AG04450 (cell line): ENCODE measurements at regions not wholly inside any gene's neighbourhood (a gene's known extent, or its start where the extent isn't known, plus 50 kb on each side); places are given as distances from the start of the nearest gene placed in this dataset.

ENCODE experiments used
- CTCF ChIA-PET: fragments of 300-600, 350-600 bp; formaldehyde crosslinking; extraction: SDS; loops from one replicate; lab custom pipeline; 2022; ENCODE audit warnings: antibody characterized with exemption, inconsistent platforms; lab: Charles Lee
- POLR2A ChIA-PET: fragments of 350-600 bp; formaldehyde crosslinking; extraction: SDS; loops from one replicate; lab custom pipeline; 2021; ENCODE audit warnings: antibody characterized with exemption, inconsistent platforms; lab: Yijun Ruan, JAX
- DNase-seq: peaks from one replicate; pipeline ENCODE4 v3.0.0-alpha.2; 2011; ENCODE audit warnings: low read depth, low spot score
- H3K27ac ChIP-seq: one replicate; pipeline ENCODE4 v1.5.1; 2012; ENCODE audit warnings: low read depth, low read length, control low read depth
- H3K27me3 ChIP-seq: one replicate; pipeline ENCODE4 v1.6.0; 2012; ENCODE audit warnings: low read length; ENCODE audit not compliant: control insufficient read depth, insufficient read depth
- H3K4me3 ChIP-seq: 2 replicates; pipeline ENCODE4 v1.5.1; 2011; ENCODE audit warnings: mild to moderate bottlenecking, low read depth, low read length, control low read depth
- H3K9me3 ChIP-seq: 2 replicates; pipeline ENCODE4 v1.5.1; 2012; ENCODE audit warnings: low read length; ENCODE audit not compliant: control insufficient read depth, insufficient read depth
- CTCF ChIP-seq: IDR thresholded peaks from 2 replicates; pipeline ENCODE4 v1.5.1; 2011; ENCODE audit warnings: low read depth, low read length, control low read depth, inconsistent platforms

DNA sequence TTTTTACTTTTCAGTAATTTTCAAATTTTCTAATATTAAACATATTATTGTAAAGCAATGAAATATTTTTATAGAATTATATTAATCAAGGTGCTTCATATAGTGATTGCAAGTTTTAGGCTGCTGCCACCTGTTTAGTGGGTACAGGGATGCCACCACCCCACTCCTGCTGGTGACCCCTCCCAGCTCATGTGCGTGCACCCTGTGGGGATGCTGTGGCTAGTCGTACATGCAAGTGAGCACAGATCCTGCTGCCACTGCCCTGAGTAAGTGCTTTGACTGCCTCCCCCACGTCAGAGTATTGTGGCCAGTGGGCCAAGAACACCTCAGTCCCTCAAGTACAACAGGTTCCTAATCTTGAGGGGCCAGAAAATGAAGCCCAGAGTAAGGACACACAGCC is 320.1 kb upstream of the DDI1 start:
- no peak for DNase-seq
- no peak overlapping the region for H3K27ac ChIP-seq
- TF ChIP-seq CTCF = no peak
- CTCF ChIA-PET = no interaction called here
- no peaks in the 10 kb centered on the region; the same call in 1 of the 2 replicates for H3K9me3 ChIP-seq
- no peak overlapping the region for H3K4me3 ChIP-seq
- H3K27me3 ChIP-seq = no peaks in the 10 kb centered on the region
- POLR2A ChIA-PET = no interaction called here

DNA sequence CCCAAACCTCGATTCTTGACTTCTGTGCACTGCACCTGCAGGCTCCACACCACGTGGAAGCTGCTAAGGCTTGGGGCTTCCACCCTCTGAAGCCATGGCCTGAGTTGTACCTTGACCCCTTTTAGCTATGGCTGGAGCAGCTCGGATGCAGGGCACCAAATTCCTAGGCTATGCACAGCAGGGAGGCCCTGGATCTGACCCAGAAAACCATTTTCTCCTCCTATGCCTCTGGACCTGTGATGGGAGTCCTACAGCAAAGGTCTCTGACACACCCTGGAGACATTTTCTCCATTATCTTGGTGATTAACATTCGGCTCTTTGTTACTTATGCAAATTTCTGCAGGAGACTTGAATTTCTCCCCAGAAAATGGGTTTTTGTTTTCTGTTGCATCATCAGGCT is 309.2 kb upstream of the DDI1 start:
- DNase-seq = no peak
- Histone ChIP-seq H3K27me3 (no peaks in the 10 kb centered on the region), H3K27ac (no peak overlapping the region), H3K9me3 (peaks cover 11% of the 10 kb centered on the region), H3K4me3 (no peak overlapping the region)
- CTCF ChIA-PET = no interaction called here
- POLR2A ChIA-PET = no interaction called here
- no peak for TF ChIP-seq CTCF

GRCh38 chr11:103729617-103730016 is 306.8 kb upstream of the DDI1 start:
- no peak overlapping the region for H3K4me3 ChIP-seq
- TF ChIP-seq CTCF = no peak
- H3K27ac ChIP-seq = peak overlapping the region; percentile 63
- H3K27me3 ChIP-seq = no peaks in the 10 kb centered on the region
- peaks cover 8% of the 10 kb centered on the region for H3K9me3 ChIP-seq
- no peak for DNase-seq
- CTCF ChIA-PET = no interaction called here
- POLR2A ChIA-PET = no interaction called here

DNA sequence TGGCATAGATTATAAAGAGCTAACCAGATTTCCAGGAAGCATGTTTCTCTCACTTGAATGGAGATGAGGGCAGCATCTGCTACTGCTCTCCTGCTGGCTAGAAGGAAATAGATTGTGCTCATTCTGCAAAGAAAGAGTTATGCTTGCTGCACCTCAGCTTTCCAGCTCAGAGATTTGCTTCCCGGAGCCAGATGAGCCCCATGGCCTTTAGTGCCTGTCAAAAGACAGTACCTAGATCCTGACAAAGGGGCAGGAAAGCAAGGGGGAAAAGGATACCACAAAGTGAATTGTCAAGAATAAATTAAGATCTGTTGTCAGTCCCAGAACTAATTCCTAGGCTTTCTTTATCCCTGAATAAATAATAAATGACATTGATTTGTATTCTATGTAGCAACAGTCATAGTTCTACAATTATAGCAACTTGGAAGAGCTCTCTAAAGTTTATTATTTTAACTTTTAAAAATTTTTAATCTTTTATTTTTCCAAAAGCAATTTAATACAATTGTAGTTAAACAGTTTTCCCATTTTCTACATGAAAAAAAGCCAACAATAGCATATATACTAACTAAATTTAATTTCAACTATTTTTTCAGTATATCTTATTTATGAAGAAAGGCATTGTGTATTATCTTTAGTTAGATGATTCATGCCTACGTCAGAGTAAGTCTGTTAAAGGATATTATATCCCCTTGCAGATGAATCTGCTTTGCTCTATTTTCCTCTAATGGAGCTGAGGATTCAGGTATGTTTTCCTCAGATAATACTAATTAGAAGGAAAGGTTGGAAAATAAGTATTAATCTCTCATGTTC is 306.1 kb upstream of the DDI1 start:
- DNase-seq = peak; percentile 26
- H3K4me3 ChIP-seq = no peak overlapping the region

More for the DNA sequence above, 306.1 kb upstream of the DDI1 start:
- no peaks in the 10 kb centered on the region for H3K27me3 ChIP-seq
- TF ChIP-seq CTCF = no peak
- H3K27ac ChIP-seq = peak overlapping the region; percentile 66
- H3K9me3 ChIP-seq = peaks cover 8% of the 10 kb centered on the region
- ChIA-PET CTCF (no interaction called here), POLR2A (interaction anchor here (0.6 kb wide), 1 partner anchor 122 kb away, joined by 4 read pairs; no protein-coding TSS in a partner anchor)
